ENCODE measurements at regions not wholly inside any gene's neighbourhood (a gene's known extent, or its start where the extent isn't known, plus 50 kb on each side); places are given as distances from the start of the nearest gene placed in this dataset.

GRCh38 chr17:71434716-71435115, 686.1 kb upstream of the SOX9 start:
- intact Hi-C loops (cut with DNase I; ENCODE audit: low total_unique reads): no loop called here
- Histone ChIP-seq H3K27me3 (no peaks in the 10 kb centered on the region), H3K36me3 (no peaks in the 10 kb centered on the region), H3K4me1 (no peaks in the 10 kb centered on the region), H3K9me3 (no peaks in the 10 kb centered on the region), H3K4me3 (no peak overlapping the region), H3K27ac (no peak overlapping the region)
- no peak for DNase-seq
- 74 to 88% (median 83%) methylated on average over 1 of the region's 1 CpG for WGBS, 5 donors
- no peak for TF ChIP-seq POLR2A (IDR thresholded peaks at IDR 0.05)
- TF ChIP-seq POLR2AphosphoS5 (IDR thresholded peaks at IDR 0.05): no peak
- TF ChIP-seq EP300 (IDR thresholded peaks at IDR 0.05): no peak
- TF ChIP-seq CTCF (IDR thresholded peaks at IDR 0.05): no peak

GRCh38 chr17:71436479-71436878, 684.3 kb upstream of the SOX9 start:
- H3K27ac ChIP-seq: no peak overlapping the region
- intact Hi-C loops (cut with DNase I; ENCODE audit: low total_unique reads): no loop called here
- no peaks in the 10 kb centered on the region for H3K27me3 ChIP-seq
- TF ChIP-seq POLR2AphosphoS5 (IDR thresholded peaks at IDR 0.05) (no peak), CTCF (IDR thresholded peaks at IDR 0.05) (no peak)
- H3K9me3 ChIP-seq: no peaks in the 10 kb centered on the region
- no peaks in the 10 kb centered on the region for H3K36me3 ChIP-seq
- DNase-seq: no peak
- H3K4me3 ChIP-seq: no peak overlapping the region
- no peaks in the 10 kb centered on the region for H3K4me1 ChIP-seq
- WGBS, 5 donors: 79 to 93% (median 85%) methylated on average over 1 of the region's 1 CpG

GRCh38 chr17:71437166-71437565, 683.7 kb upstream of the SOX9 start:
- no peak for TF ChIP-seq POLR2A (IDR thresholded peaks at IDR 0.05)
- 72 to 82% (median 76%) methylated on average over 1 of the region's 1 CpG for WGBS, 5 donors
- no peak overlapping the region for H3K4me3 ChIP-seq
- no peaks in the 10 kb centered on the region for H3K27me3 ChIP-seq
- intact Hi-C loops (cut with DNase I; ENCODE audit: low total_unique reads): no loop called here
- H3K9me3 ChIP-seq: no peaks in the 10 kb centered on the region
- no peaks in the 10 kb centered on the region for H3K4me1 ChIP-seq
- H3K36me3 ChIP-seq: no peaks in the 10 kb centered on the region
- no peak for DNase-seq
- H3K27ac ChIP-seq: no peak overlapping the region

GRCh38 chr17:71438631-71439146, 682.1 kb upstream of the SOX9 start:
- WGBS, 5 donors: 35 to 51% (median 47%) methylated on average over 5 of the region's 5 CpGs
- Histone ChIP-seq H3K4me3 (no peak overlapping the region), H3K9me3 (no peaks in the 10 kb centered on the region), H3K27ac (no peak overlapping the region), H3K4me1 (no peaks in the 10 kb centered on the region), H3K36me3 (no peaks in the 10 kb centered on the region), H3K27me3 (no peaks in the 10 kb centered on the region)
- TF ChIP-seq POLR2AphosphoS5 (IDR thresholded peaks at IDR 0.05) (peak in 1 of 3 donors; percentile 68), POLR2A (IDR thresholded peaks at IDR 0.05) (no peak)
- intact Hi-C loops (cut with DNase I; ENCODE audit: low total_unique reads): no loop called here
- peak in 1 of 2 donors; percentile 78 for DNase-seq

- Histone ChIP-seq H3K27ac (no peak overlapping the region), H3K27me3 (no peaks in the 10 kb centered on the region), H3K36me3 (no peaks in the 10 kb centered on the region), H3K9me3 (no peaks in the 10 kb centered on the region), H3K4me1 (no peaks in the 10 kb centered on the region), H3K4me3 (no peak overlapping the region)
- intact Hi-C loops (cut with DNase I; ENCODE audit: low total_unique reads): no loop called here
- 89 to 96% (median 94%) methylated on average over 9 of the region's 9 CpGs for WGBS, 5 donors
- TF ChIP-seq CTCF (IDR thresholded peaks at IDR 0.05) (no peak), EP300 (IDR thresholded peaks at IDR 0.05) (no peak), POLR2AphosphoS5 (IDR thresholded peaks at IDR 0.05) (no peak), POLR2A (IDR thresholded peaks at IDR 0.05) (no peak)
- DNase-seq: no peak
These were observed 680.3 kb upstream of the SOX9 start for GRCh38 chr17:71440513-71440912.

Measured in stomach (tissue), 8 donors.